MG63 (cell line): ENCODE measurements at regions not wholly inside any gene's neighbourhood (a gene's known extent, or its start where the extent isn't known, plus 50 kb on each side); places are given as distances from the start of the nearest gene placed in this dataset.
A peak's percentile ranks its signal among the peaks of the same experiment; 100 is the strongest.

Experiments used
- DNase-seq: peaks from one replicate; pipeline ENCODE4 v3.0.0-alpha.2; 2020
- H3K27me3 ChIP-seq: fragments of 250-450 bp; sonication (Bioruptor Pico); 2 replicates; pipeline ENCODE4 v1.5.1; 2020; ENCODE audit warnings: mild to moderate bottlenecking, moderate library complexity
- H3K36me3 ChIP-seq: fragments of 250-450 bp; sonication (Bioruptor Pico); 2 replicates; pipeline ENCODE4 v1.5.1; 2020; ENCODE audit warnings: mild to moderate bottlenecking, moderate library complexity
- H3K4me3 ChIP-seq: fragments of 250-450 bp; sonication (Bioruptor Pico); 2 replicates; pipeline ENCODE4 v1.5.1; 2020; ENCODE audit warnings: mild to moderate bottlenecking, moderate library complexity
- H3K9me3 ChIP-seq: fragments of 250-450 bp; sonication (Bioruptor Pico); 2 replicates; pipeline ENCODE4 v1.5.1; 2020; ENCODE audit warnings: mild to moderate bottlenecking, moderate library complexity

GRCh38 chr18:62659698-62660097, 55.6 kb upstream of the PHLPP1 start:
- DNase-seq: no peak
- Histone ChIP-seq H3K27me3 (no peaks in the 10 kb centered on the region), H3K9me3 (no peaks in the 10 kb centered on the region), H3K4me3 (no peak overlapping the region), H3K36me3 (no peaks in the 10 kb centered on the region)

GRCh38 chr18:62660691-62661090, 54.6 kb upstream of the PHLPP1 start:
- DNase-seq: no peak
- Histone ChIP-seq H3K27me3 (no peaks in the 10 kb centered on the region), H3K36me3 (no peaks in the 10 kb centered on the region), H3K9me3 (no peaks in the 10 kb centered on the region), H3K4me3 (no peak overlapping the region)

DNA sequence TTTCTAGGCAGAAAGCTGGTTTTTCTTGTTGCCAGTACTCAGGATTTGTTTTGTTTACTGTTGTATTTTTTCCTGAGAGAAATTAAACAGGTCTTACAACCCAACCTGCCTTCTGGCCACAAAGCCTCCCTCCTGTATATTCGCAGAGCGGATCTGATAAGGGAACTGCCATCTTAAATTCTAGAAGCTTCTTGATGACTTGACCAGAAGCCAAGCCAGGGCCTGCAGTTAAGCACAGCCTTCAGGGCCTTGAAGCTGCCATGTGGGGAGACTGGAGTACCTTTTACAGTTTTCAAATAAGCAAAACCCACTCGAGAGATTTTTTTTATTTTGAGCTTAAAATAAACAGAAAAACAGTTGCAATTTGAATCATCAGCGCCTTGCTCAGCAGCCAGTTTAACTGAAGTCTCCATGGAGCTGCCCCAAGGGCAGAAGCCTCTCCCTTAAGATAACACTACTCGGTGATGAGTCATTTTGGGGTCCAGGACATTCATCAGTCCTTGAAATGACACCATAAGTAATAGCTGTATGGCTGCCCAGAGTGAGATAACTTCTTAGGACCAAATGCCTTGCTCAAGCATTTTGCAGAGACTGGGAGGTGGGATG, 51.5 kb upstream of the PHLPP1 start:
- DNase-seq: peak; percentile 67
- Histone ChIP-seq H3K4me3 (no peak overlapping the region), H3K27me3 (no peaks in the 10 kb centered on the region), H3K36me3 (no peaks in the 10 kb centered on the region), H3K9me3 (no peaks in the 10 kb centered on the region)

GRCh38 chr18:62664414-62664813, 50.9 kb upstream of the PHLPP1 start:
- Histone ChIP-seq H3K36me3 (no peaks in the 10 kb centered on the region), H3K27me3 (no peaks in the 10 kb centered on the region), H3K4me3 (no peak overlapping the region), H3K9me3 (no peaks in the 10 kb centered on the region)
- no peak for DNase-seq

DNA sequence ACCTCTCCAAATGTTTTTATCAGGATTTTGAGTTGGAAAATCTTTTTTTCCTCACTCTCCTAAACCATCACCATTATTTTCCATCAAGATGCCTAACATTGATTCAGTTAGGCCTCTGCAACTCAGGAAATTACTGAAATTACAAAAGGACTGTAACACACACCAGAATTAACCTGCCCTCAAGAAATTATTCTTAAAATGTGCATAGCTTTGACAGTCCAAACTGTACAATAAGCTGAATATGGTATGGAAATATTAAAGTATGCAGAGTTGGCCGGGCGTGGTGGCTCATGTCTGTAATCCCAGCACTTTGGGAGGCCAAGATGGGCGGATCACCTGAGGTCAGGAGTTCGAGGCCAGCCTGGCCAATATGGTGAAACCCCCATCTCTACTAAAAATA, 50.2 kb upstream of the PHLPP1 start:
- no peak for DNase-seq
- Histone ChIP-seq H3K4me3 (no peak overlapping the region), H3K36me3 (no peaks in the 10 kb centered on the region), H3K27me3 (no peaks in the 10 kb centered on the region), H3K9me3 (no peaks in the 10 kb centered on the region; the same call in 1 of the 2 replicates)
